Fibroblast of mammary gland (primary cell): ENCODE measurements at regions not wholly inside any gene's neighbourhood (a gene's known extent, or its start where the extent isn't known, plus 50 kb on each side); places are given as distances from the start of the nearest gene placed in this dataset.

Experiments
- DNase-seq: peaks from one replicate; pipeline ENCODE4 v3.0.0-alpha.2; 2010; ENCODE audit warnings: low read depth
- H3K4me3 ChIP-seq: 2 replicates; pipeline ENCODE4 v1.5.1; 2011; ENCODE audit warnings: low read depth, mild to moderate bottlenecking, low read length, moderate library complexity; ENCODE audit not compliant: control insufficient read depth
- CTCF ChIP-seq: conservative IDR thresholded peaks from 2 replicates; pipeline ENCODE4 v1.5.1; 2011; ENCODE audit warnings: low read depth, low read length, inconsistent platforms; ENCODE audit not compliant: control insufficient read depth, insufficient read depth

GRCh38 chr15:91584895-91585294, 268.6 kb upstream of the SLCO3A1 start:
- no peak for DNase-seq
- TF ChIP-seq CTCF, result no peak
- no peak overlapping the region for H3K4me3 ChIP-seq

GRCh38 chr15:91586560-91586959, 266.9 kb upstream of the SLCO3A1 start:
- H3K4me3 ChIP-seq, result no peak overlapping the region
- no peak for TF ChIP-seq CTCF
- DNase-seq, result no peak

GRCh38 chr15:91589360-91589759, 264.1 kb upstream of the SLCO3A1 start:
- no peak for TF ChIP-seq CTCF
- no peak for DNase-seq
- no peak overlapping the region for H3K4me3 ChIP-seq

- no peak for TF ChIP-seq CTCF
- no peak overlapping the region for H3K4me3 ChIP-seq
- DNase-seq, result no peak
Observed at GRCh38 chr15:91592567-91592966, 260.9 kb upstream of the SLCO3A1 start.

- H3K4me3 ChIP-seq, result no peak overlapping the region
- DNase-seq, result peak; percentile 75
- TF ChIP-seq CTCF, result no peak
Observed at GRCh38 chr15:91593067-91593466, 260.4 kb upstream of the SLCO3A1 start.

GRCh38 chr15:91593653-91594052, 259.9 kb upstream of the SLCO3A1 start:
- no peak for DNase-seq
- no peak overlapping the region for H3K4me3 ChIP-seq
- TF ChIP-seq CTCF, result no peak

GRCh38 chr15:91599261-91599660, 254.2 kb upstream of the SLCO3A1 start:
- H3K4me3 ChIP-seq, result no peak overlapping the region
- TF ChIP-seq CTCF, result no peak
- no peak for DNase-seq
